HG02763 (cell line): ENCODE measurements at regions not wholly inside any gene's neighbourhood (a gene's known extent, or its start where the extent isn't known, plus 50 kb on each side); places are given as distances from the start of the nearest gene placed in this dataset.
"Not testable (repeated sequence)": the region's sequence is repeated elsewhere in the genome, so short reads cannot be mapped to it uniquely, and the experiment has no call there.

Experiments
- ATAC-seq: cut with Tn5 transposase; IDR thresholded peaks from one replicate; pipeline ENCODE4 v1.9.1; 2021; ENCODE audit warnings: mild to moderate bottlenecking, moderate library complexity; ENCODE audit not compliant: unreplicated experiment

DNA sequence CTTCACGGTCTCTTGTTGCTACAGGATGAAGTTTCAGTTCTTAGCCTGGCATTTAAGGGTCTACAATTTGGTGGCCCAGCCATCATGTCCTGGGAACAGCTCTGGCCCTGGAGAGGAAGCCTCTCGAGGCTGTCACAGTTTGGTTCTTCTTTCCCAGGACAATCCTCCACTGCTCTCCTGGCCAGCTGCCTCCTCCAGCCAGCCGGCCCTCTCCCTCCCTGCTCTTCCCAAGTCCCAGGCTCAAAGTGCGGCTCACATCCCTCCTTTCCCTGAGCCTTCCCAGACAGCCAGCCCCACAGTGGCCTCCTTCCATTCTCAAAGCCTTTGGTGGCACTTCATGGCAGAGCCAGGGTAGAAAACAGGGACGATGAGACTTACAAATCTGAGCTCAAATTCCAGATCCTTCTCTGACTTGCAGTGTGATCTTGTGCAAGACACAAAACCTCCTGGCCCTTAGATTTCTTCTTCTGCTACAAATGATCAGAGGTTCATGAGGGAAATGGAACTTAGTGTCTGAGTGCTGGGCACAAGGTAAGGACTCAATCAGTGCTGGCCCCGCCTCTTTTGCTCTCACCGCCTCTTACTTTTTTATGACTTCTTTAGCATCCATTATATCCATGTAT is 223.8 kb upstream of the ECI2 start:
- no peak for ATAC-seq

DNA sequence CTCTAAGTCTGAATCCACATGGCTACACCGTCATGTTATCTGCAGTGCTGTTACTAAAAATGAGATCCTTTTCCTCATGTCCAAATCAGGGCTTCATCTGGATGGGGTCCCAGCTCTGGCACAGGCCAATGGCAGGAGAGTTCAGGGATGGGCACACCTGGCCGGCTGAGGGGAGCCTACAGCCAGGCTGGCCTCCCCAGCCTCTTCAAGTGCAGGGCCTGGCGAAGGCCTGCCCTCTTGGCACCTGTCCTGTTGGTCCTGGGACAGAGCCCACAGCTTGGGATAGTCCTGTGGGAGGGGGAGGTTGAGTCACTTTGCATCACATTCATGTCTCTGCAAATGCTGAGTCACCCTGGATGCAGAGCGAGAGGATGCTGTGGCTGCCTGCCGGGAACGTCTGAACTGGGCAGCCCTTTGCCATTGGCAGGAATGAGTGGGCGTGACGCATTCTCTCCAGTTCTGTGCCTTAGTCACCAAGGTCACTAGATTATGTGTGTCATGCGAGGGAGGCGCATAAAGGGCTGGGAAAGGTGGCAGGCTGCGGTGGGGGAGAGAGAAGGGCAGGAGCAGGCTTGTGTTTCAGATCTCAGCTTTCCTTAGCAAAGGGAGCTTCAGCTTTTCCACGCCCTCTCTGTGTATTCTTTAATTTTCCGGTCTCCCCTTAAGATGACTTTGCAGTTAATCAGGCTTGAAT is 223.2 kb upstream of the ECI2 start:
- ATAC-seq: no peak

DNA sequence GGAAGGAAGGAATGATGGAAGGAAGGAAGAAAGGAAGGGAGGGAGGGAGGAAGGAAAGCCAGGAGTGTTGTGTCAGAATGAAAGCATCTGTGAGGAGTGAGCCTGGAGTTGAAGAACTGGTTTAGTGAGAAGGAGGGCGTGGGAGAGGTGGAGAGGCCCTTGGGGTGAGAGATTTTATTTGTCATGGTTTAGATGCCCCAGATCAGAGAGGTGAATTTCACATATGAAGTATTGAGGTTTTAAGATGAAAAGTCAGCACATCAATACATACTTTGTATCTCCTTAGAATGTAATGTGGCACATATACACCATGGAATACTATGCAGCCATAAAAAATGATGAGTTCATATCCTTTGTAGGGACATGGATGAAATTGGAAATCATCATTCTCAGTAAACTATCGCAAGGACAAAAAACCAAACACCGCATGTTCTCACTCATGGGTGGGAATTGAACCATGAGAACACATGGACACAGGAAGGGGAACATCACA is 222.3 kb upstream of the ECI2 start:
- not testable (repeated sequence) for ATAC-seq

DNA sequence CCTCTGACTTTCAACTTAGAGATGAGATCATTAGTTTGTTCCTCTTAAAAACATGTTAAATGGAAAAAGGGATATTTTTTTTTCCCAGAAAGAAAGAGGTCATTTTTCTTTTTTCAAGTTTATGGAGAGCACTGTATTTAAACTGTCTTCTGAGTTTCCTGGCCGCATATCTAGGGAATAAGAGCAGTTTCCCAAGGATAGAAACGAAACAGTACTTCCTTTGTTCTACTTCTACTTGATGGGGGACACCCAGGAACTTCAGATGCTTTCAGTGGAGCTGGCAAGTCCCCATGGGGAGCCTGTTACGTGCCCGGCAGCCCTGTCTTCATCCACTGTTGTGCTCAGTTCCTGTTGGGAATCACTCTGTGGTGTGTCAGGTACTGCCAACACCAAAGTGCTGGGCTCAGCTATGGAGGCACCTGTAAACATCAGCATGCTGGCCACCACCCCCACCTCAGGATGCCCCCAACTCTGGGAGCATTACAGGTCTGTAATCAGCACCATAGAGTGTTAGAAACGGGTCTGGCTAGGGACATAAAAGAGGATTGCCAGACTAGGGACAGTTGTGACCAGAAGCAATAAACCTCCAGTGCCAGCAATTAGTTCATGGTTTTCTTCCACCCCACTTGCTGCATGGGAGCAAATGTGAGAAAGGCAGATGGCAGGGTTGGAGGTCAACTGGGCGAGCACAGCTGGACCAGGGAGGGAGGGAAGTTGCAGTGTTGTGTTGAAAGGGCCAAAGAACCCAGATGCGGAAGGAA is 221.7 kb upstream of the ECI2 start:
- ATAC-seq: no peak

DNA sequence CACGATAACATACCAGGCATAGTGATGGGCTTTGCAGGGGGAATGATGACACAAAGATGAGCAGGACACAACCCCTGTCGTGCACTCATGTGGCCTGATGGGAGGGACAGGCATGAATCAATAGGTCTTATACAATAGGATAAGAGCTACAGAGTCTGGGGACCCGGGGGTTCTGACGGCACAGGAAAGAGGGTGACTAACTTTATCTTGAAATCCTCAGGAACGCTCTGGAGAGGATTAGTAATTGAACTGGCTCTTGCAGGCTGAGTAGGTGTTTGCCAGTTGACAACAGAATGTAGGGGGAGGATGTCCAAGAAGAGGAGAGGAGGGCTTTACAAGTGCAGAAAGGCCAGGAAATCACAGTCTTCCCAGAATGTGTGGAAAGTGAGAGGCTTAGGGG is 219.9 kb upstream of the ECI2 start:
- no peak for ATAC-seq

DNA sequence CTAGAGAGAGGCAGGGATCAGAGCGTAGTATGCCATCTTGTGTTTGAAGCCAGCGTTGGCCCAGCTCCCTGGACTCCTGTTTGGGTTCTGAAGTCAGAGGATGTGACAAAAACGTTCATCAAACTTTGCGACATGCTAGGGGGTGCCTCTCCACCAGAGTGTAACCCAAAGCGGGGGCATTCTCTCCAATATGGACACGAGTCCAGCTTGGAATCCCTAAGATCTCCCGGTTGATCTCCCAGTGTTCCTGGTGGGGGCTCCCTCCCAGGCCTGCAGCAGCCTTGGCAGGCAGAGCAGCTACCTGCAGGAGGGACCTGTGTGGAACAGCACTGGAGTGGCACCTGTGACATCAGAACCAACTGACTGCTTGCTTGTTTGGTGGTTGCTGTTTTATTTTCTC is 218.8 kb upstream of the ECI2 start:
- ATAC-seq: no peak

DNA sequence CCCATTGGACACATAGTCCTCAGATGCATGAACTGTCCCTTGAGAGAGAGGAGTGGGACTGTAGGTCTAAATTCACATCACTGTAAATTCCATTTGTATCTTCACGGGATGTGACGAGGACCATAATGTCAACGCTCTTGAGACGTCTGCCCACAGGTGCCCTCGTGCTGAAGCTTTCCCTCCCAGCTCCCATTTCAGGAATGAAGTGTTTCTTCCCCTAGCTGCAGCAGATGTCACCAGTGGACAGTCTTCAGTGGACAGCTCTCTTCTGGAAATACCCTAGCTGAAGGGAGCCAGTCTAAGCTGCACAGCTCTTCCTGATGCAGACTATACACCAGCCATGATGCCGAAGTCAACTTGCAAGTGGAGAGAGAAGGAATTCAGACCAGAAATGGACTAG is 217.4 kb upstream of the ECI2 start:
- no peak for ATAC-seq

DNA sequence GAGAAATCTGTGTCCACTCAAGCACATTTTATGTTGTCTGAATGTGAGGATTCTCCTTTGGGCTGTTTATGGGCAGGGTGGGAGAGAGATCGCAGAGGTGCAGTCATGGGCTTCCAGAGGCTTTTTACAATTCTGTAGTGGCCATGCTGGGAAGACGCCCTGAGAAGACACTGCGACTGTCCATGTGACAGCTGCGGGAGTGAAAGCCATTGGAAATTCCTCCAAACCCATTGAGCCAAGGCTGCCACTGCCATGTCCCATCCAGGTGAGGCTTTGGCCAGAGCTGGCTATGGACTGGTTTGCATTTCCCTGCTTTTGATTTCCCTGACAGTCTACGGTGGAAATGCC is 216.9 kb upstream of the ECI2 start:
- ATAC-seq: no peak

DNA sequence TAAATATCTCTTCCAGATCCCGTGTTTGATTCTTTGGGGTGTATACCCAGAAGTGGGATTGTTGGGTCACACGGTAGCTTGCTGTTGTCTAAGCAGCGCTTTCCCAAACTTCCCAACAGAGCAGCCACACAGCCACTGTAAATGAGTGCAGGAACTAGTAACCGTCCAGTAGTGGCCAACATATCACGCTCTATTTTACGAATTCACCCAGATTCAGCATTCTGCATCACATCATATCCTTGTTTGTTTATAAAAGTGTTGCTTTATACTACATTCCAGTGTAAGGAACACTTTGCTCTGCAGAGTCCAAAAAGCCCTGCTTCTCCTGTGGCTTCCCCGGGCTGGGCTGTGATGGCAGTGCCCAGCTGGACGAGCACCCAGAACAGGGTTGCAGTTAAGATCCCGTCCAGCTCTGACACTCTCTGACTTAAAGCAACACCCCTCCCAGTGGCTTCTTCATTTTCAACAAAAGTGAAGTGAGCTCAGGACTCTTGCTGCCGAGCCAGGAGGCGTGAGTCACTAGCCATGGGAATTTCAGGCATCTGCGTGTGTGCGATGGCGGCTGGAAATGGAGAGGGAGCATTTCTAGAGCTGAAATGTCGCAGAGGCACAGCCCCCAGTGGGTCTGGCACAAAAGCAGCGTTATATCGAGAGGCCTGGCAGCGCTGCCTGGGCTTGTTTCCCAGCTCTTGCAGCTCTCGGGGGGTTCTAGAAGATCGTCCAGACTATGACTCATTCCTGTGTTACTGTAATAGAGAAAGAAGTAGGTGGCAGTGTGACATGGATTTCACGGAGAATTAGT is 216.3 kb upstream of the ECI2 start:
- ATAC-seq: no peak

DNA sequence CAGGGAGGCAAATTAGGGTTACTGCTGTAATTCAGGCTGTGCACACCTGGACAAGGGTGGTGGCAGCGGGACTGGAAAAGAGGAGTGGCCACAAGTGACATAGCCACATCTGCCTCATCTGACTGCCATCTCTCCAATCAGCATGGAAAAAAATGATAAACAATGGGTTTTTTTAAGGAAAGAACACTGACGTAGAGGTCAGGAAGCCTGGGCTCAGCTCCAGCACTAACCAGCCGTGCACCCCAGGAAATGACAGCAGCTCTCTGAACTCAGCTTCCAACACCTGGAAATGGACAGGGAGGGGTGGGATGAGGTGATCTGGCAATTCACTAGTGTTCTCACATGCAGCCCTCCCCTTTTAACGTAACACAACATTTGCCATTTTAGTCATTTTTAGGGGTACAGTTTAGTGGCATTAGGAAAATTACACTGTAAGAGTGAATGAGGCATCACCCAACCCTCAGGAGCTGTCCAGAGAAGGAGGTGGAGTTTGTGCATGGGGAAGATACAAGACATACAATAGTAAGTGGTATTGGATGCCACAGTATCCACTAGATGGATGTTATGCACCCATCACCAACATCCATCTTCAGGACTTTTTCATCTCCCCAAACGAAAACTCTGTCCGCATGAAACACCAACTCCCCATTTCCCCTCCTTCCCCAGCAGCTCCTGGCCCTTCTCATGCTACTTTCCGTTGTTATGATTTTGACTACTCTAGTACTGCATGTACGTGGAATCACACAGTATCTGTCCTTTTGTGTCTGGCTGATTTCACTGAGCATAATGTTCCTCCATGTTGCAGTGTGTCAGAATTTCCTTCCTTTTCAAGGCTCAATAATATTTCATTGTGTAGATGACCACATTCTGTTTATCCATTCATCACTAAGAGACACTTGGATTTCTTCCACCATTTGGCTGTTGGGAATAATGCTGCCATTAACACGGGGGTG is 215.5 kb upstream of the ECI2 start:
- ATAC-seq: no peak

DNA sequence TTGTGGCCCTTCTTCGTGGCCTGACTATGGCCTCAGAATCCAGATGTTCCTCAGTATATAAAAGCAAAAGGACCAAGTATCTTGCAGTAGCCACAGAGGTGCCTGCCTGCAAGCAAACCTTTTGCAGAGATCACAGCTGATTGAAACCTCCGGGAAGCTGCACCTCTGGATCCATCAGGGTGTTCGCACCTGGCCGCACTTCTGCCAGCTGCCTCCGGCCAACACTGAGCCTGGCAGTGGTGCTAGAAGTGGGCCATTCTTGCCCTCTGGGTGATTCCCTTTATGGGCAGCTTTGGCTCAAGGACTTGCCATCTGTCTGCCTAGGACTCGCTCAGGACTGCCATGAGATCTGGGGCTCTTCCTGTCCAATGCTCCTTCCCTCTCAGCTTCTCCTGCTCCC is 214.6 kb upstream of the ECI2 start:
- ATAC-seq: no peak

DNA sequence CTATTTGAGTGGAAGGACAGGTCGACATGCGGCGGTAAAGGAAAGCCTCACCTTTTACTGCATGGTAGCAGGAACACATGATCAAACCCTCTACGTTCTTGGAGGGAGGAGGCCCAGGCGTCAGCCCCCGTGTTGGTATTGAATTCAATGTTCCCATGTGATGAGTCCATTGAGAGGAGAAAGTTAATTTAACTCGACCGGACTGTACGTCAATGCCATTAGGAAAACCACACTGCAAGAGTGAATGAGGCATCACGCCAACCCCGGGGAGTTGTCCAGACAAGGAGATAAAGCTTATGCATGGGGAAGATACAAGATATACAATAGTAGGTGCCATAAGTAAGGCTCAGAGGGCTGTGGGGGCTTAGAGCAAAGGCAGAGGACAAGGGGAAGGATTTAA is 213.9 kb upstream of the ECI2 start:
- no peak for ATAC-seq

DNA sequence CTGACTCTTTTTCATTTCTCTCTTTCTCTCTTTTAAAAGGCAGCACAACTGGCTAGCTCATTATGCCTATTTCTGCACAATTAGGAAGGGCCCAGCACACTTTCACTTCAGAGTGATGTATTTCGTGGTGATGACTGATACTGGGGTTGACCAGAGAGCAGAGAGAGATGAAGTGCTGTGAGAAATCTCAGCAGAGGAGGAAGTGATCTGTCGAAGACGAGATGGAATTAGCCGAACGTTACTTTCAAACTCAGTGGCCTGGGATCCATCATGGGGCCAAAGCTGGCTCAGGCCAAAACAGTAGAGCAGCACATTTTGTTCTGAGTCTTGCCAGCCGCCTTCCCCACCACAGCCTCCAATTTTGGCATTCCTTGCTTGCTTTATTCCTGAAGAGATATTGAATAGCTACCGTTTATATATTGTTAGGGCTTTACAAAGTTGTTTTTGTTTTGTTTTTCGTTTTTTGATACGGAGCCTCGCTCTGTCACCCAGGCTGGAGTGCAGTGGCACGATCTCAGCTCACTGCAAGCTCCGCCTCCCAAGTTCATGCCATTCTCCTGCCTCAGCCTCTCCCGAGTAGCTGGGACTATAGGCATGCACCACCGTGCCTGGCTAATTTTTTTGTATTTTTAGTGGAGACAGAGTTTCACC is 213.2 kb upstream of the ECI2 start:
- no peak for ATAC-seq

DNA sequence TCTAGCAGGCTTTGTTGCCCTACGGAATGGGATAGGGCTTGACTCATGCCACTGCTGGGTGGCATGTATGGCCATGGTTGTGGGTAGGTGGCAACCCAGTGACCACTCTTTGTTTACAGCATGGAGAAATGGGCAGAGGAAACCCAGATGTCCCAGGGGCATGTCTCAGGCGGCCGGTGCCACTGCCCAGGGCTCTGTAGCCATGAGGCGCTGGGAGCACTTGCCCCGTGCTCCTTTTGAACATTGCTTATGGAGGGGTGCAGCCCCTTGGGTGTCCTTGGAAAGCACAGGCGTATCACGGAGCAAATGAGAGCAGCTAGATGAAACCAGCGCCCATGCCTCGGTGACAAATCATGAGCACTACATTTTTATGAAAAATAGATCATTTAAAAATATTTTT is 212.5 kb upstream of the ECI2 start:
- no peak for ATAC-seq

DNA sequence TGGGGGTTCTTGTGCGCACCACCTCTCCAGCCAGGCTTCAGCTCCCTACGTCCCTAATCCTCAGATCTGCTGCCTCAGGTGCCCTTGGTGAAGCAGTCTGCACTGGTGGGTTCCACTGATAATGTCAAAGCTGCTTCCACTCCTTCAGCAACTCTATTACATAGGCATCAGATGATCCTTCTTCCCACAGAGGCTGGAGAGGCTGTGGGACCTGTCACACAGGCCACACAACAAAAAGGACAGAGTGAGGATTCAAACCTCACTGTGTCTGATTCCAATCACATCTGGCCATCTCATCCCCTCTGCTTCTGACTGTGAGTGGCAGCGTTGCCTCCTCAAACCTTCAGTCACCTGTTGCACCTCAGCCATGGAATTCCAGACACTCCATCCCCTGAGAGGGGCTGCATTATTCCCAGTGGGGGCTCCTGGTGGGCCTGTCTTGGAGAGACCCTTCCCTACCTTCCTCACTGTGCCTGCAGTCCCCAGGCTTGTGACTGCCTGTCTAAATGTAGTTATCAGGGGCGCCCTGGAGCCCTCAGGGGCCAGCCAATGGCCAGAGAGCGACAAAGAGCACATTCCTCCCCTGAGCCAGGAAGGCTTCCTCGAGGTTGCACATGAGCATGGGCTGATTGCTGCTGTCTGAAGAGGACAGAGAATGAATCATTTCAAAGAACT is 211.4 kb upstream of the ECI2 start:
- ATAC-seq: no peak

DNA sequence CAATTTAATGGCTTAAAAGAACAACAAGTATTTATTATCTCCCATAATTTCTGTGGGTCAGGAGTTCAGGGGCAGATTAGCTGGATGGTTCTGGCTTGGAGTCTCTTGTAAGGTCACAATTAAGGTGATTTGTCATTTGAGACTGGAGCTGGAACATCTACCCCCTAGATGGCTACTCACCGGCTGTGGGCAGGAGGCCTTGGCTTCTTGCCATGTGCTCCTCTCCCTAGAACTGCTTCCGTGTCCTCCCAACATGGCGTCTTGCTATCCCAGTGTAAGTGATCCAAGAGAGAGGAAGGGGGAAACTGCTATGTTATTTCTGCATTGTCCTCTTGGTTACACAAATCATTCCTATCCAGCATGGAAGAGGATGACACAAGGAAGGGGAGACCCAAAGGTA is 210.2 kb upstream of the ECI2 start:
- no peak for ATAC-seq

DNA sequence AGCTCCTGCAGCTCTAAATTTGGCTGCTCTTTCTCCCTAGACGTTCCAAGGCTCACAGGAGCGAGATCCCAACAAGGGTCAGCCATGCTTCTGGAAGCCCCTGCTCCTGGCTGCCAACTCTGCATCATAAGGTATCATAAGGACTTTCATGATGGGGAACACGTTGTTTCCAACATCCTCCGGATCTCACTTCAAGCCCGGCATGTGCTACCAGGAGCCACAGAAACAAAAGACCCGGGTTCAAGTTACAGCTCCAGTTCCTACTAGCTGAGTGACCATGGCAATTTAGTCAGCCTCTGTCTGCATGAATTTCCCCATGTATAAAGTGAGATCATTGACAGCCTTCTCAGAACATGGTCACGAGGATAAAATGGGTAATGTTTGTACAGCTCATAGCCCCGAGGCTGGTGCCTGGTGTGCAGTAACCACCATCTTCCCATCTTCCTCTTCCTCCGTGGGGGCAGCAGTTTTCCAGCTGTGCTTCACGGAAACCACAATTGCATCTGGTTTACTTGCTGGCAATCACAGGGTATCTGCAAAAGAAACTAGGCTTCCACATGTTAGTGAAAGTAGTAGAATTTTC is 209.0 kb upstream of the ECI2 start:
- ATAC-seq: no peak

DNA sequence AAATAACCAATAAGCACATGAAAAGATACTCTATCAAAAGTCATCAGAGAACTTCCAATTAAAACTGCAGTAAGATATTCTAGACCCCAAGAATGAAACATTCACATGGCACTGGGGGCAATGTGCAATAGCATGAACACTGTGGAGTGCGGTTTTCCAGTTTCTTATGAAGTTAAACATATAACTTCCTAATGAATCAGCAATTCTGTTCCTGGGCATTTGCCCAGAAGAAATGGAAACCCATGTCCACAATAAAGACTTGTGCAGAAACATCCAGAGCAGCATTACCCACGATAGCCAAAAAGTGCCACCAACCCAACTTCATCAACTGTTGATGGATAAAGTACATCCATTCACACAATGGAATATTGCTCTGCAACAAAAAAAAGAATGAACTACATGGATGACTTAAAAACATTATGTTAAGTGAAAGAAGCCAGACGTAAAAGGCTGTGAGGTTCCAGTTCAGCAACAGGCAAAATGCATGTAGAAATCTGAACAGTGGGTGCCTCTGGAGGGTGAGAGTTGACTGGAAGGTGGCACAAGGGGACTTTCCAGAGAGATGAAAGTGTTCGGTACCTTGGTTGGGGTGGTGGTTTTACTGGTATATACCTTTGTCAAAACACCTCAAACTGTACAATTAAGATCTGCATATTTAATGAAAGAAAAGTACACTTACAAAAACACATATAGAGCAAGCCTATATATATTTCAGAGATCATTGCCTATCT is 207.2 kb upstream of the ECI2 start:
- ATAC-seq: no peak
